ENCODE measurements at regions not wholly inside any gene's neighbourhood (a gene's known extent, or its start where the extent isn't known, plus 50 kb on each side); places are given as distances from the start of the nearest gene placed in this dataset.
"Not testable (repeated sequence)": the region's sequence is repeated elsewhere in the genome, so short reads cannot be mapped to it uniquely, and the experiment has no call there.

DNA sequence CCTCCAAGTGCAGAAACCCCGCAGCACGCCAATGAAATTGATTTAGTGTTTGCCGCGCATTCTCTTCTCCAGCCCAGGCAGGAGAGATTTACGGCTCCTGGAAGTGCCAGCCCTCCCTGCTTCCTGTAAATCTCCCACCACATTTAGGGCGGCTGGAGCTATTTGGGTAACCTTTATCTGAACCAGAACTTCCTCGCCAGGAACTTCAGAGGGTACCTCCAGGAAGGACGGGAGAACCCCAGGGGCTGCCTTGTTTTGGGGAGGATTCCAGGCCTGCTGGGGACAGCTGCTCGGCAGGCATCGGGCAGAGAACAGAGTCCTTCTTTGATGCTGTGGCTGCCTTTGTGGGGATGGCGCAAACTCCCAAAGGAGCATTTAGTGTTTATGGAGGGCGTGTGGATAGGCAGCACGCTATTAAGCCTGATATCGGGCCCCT is 122.0 kb upstream of the MYCN start:
- DNase-seq (ENCODE audit: extremely low read depth, low read depth, low spot score), result no peak

DNA sequence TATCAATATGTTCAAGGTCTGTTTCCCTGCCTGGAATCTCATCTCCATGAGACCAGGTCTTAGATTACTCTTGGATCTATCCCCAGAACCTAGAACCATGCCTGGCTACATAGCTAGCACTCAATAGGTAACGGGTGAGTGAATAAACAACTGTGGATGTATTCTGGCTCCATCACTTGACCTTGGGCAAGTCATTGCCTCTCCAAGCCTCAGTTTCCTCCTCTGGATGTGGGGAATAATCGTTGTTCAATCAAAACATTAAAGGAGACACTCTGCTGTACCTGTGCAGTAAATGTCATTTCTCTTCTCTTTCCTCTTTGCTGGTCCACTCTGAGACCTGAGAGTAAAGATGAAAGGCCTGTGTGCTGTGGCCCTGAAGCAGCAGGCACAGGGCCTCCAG is 121.5 kb upstream of the MYCN start:
- DNase-seq (ENCODE audit: extremely low read depth, low read depth, low spot score), result no peak

DNA sequence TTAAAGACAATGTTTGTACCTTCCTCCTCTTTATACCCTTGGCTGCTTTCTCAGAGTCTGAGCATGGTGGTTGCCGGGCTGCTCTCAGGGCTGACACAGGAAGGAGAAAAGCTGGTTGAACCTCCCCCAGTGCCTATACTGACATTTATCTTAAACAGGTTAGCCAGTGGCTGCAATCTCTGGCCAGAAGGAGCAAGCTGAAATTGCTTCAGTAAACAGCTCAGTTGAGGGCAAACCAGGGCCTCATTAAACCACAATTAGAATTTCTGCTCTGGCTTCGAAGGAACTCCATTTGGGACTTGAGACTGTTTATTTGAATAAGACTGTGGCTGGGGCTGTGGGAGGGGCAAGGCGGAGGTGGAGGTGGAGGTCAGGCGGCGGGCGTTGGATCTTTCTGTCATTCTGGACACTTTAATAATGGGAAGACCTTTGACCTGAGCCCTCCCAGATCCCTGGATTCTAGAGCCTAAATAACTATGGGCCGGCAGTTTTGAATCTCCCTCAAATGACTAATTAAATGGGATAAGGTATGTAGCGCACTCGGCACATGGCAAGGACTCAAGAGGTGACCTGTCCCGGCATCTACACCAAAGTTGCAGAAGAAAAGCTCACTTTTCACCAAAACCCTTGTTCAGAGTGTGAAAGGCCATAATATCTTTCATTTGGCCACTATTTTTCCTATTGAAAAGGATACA is 120.6 kb upstream of the MYCN start:
- no peak for DNase-seq (ENCODE audit: extremely low read depth, low read depth, low spot score)

DNA sequence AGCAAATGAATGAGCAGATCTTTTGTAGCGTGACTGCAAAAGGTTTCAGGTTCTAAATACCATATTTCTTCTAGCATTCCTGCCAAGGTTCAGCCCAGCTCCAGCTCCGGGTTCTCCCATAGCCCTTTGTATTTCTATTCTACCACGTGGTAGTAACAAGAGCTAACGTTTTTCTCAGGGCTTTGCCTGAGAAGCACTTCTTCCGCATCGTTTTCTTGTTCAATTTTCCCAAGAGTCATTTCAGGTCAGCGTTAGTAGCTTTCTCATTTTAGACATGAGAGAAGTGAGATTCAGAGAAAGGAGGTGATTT is 120.1 kb upstream of the MYCN start:
- no peak for DNase-seq (ENCODE audit: extremely low read depth, low read depth, low spot score)

DNA sequence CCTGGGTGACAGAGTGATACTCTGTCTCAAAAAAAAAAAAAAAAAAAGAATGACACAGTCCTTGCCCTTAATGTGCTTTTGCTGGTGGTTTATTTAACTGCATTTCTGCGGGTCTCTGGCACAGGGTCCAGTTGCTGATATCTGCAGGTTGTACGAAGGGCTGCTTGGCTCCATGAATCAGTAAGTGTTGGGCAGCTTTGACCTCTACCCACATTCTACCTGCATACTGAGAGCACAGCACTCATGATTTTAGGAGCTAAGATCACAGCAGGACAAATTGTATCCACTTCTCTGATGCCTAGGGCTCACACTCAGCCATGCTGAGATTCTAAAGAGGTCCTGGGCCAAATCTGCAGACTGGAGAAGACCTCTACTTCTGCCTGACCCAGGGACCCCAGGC is 119.4 kb upstream of the MYCN start:
- no peak for DNase-seq (ENCODE audit: extremely low read depth, low read depth, low spot score)

DNA sequence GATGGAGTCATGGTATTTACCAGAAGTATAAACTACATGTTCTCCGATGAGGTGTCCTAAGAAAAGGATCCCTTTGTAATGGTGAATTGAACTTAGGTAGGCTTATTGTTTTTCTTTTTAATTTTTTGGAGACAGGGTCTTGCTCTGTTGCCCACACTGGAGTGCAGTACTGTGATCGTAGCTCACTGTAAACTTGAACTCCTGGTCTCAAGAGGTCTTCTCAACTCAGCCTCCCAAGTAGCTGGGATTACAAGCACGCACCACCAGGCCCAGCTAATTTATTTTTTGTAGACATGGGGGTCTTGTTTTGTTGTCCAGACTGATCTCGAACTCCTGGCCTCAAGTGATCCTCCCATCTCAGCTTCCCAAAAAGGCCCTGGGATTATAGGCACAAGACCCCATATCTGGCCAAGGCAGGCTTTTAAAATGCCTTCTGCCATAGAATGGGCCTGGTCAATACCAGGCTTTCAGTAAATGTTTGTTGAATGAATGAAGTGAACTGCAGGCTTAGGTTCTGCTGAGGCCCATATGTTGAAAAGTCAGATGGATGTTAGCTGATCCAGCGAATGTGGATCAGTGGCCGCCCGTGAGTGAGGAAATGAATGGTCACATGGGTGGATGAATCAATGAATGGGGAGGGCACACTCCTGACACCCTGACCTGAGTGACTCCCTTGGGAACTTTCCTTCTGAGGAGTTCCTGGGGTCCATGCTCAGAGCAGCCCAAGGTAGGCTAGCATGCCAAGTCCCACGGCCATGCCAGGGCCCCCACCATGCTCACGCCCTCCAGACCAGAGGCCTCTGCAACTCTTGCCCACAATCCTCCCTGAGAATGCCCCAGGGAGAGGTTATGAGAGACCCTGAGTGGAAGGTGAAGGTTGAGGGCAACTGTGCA is 118.0 kb upstream of the MYCN start:
- no peak for DNase-seq (ENCODE audit: extremely low read depth, low read depth, low spot score)

DNA sequence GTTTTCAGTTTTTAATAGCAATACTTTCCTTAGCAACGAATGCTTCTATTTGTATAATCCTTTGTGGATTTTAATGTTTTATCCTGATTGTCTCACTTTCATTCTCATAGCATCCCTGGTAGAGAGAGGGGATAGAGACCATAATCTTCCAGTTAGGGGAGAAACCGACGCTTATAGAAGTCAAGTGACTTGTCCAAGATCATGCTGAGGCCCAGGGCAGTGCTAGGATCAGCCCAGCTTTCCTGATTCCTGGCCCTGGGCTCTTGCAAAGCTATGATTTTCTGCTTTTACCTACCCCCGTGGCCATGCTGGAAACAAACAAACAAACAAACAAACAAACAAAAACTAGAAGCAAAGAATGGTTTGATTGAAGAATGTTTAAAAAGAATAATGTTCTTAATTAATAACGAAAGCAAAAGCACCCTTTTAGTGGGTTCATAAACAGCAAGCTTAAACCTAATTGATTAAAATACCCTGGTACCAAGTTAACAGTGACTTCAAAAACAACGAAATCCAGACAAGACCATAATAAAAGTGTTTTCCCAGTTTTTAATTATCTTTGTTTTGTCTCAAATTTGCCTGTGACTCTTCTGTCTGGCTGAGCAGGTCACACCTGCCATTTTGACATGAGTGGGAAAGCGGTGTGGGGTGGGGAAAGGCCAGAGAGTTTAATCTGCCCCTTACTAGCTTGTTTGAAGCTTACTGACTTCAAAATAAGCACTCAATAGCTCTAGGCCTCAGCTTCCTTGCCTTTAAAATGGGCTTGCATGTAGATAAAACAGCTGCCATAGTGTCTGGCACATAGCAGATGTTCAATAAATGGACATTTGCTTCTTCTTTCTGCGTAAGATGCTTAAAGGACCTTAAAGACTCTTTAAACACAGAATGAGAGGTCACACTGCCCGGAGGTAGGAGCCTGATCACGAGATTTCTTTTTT is 116.6 kb upstream of the MYCN start:
- DNase-seq (ENCODE audit: extremely low read depth, low read depth, low spot score), result no peak

DNA sequence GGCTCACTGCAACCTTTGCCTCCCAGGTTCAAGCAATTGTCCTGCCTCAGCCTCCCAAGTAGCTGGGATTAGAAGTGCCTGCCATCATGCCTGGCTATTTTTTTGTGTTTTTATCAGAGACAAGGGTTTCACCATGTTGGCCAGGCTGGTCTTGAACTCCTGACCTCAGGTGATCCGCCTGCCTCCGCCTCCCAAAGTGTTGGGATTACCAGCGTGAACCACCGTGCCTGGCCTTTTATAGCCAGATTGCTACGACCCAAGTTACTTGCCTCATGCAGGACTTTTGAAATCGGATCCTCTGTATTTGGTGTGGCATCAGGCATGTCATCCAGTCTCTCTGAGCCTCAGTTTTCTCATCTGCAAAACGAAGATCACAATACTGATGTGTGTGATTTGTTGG is 115.9 kb upstream of the MYCN start:
- DNase-seq (ENCODE audit: extremely low read depth, low read depth, low spot score), result not testable (repeated sequence)

DNA sequence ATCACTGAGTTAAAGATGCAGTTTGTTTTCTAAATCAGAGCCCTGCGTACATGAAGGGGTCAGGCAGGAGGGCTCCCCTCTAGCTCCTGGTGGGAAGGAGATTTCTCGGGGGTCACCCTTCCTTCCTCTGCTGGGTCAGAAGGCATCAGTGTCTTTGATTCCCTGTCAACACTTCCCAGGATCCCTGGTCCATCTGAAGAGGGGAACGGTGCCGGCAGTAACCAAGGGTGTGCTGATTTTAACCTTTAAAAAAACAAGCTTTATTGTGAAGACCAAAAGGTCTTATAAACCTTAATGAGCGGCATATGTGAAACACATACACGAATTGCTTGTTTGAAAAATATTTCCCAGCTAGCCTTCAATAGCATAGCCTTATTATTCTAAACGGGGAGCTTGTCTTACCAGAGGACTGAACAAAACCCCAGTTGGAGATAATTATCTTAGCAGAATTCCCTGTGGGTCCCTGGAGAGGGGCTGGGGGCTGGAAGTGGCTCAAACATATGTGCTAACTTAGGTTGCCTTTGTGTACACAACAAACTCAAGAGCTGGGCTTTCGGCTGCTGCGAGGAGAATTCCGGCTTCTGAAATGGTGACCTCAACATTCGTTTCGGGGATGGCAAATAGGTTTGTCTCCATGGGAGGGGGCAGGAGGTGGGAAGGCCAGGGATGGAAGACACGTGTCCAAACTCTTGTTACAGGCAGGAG is 114.9 kb upstream of the MYCN start:
- DNase-seq (ENCODE audit: extremely low read depth, low read depth, low spot score), result no peak

DNA sequence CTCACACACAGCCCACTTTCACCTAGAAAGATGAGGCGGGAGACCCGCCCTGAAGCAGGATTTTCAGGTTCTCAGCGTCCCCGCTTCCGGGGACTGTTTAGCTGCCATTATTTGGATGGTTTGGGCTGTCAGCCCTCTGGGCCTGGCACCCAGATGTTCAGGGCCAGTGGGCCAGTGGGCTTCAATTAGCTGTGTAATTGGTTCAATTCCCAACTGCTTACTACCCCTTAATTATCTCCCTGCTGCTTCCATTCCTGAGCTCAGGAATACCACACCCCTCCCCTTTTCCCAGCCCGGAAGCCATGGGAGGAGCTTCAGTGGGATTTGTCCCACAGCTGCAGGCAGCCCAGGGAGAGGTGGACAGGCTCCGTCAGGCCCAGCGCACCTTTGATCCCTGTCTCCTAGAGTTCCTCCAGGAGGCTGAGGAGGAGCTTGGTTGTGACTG is 114.1 kb upstream of the MYCN start:
- DNase-seq (ENCODE audit: extremely low read depth, low read depth, low spot score), result no peak

DNA sequence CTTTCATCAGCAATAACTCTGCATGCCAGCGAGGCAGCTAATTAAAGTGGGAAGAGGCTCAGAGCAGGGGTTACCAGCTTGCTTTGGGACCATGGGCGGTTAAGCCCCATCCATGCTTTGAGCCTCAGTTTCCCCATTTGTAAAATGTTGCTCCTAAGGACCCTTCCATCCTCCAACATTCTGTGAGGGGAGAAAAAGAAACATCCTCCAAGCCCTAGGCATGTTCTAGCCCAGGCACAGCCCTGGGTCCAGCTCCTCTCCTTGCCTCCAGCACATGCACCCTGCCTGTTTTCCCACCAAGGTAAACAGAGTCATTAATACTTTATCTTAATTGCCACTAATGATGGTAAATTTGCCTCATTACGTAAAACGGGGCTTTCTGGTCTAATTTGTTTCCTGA is 113.3 kb upstream of the MYCN start:
- no peak for DNase-seq (ENCODE audit: extremely low read depth, low read depth, low spot score)

DNA sequence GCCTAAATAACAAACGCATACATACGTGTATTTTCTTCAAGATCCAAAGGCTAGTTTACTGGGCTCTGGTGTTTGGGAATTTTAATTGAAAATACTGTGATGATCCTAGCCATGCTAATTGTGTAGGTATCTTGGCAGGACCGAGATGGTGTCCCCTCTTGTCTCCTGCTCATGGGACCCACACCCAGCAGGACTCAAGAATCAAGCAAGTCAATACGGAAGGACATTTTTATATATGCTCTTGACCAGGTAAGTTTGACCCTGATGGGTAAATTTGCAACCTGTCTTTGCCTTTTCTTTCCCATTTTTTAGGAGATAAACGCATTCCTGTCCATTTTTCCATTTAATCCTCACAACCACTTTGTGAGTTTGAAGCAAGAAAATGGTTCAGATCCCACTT is 111.8 kb upstream of the MYCN start:
- DNase-seq (ENCODE audit: extremely low read depth, low read depth, low spot score), result no peak

DNA sequence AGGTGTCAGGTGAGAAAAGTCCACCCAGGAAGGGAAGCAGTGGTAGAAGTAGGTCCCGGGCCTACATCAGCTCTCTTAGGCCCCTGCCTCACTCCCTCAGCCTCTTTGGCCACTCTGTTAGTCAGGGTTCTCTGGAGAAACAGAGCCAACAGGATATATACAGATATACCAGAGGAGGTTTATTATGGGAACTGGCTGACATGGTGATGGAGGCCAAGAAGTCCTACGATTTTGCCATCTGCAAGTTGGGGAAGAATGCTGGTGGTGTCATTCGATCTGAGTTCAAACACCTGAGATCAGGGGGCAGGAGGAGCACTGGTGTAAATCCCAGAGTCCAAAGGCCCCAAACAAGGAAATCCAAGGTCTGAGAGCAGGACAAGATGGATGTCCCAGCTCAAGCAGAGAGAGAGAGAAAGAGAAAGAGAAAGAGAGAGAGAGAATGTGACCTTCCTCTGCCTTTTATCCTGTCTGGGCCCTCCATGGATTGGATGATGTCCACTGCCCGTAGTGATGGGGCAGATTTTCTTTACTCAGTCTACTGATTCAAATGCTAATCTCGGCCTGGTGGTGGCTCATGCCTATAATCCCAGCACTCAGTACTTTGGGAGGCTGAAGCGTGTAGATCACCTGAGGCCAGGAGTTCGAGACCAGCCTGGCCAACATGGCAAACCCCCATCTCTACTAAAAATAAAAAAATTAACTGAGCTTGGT is 111.1 kb upstream of the MYCN start:
- DNase-seq (ENCODE audit: extremely low read depth, low read depth, low spot score), result no peak

DNA sequence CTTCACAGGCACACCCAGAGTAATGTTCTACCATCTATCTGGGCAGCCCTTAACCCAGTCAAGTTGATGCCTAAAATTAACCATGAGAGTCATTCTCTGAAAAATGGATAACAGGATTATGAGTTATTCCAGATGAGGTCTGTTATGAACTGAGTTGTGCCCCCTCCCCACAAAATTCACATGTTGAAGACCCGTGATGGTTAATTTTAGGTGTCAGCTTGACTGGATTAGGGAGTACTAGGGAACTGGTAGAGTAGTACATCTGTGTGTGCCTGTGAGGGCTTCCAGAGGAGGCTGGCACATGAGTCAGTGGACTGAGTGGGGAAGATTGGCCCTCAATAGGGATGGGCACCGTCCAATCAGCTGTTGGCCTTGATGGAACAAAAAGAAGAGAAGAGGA is 110.4 kb upstream of the MYCN start:
- no peak for DNase-seq (ENCODE audit: extremely low read depth, low read depth, low spot score)

DNA sequence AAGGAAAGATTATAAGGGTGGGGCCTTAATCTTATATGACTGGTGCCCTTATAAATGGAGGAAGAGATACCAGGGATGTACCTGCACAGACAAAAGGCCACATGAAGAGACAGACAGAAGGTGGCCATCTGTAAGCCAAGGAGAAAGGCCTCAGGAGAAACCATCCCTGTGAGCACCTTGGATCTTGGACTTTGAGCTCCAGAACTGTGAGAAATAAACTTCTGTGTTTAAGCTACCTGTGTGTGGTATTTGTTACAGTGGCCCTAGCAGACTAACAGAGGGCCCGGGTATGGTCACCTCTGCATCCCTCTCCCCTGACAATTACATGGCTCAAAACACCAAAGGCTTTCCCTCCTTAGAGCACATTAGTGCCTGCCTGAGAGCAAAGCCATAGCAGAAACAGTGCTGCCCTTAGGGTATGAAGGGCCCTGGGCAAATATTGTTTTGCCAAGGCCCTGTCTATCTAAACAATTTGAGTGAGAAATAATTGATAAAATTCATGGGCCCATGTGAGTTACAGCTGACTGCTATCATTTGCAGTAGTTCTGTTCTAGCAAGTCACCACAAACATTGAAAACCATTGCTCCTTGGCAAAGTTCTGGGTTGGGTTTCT is 109.3 kb upstream of the MYCN start:
- DNase-seq (ENCODE audit: extremely low read depth, low read depth, low spot score), result no peak

DNA sequence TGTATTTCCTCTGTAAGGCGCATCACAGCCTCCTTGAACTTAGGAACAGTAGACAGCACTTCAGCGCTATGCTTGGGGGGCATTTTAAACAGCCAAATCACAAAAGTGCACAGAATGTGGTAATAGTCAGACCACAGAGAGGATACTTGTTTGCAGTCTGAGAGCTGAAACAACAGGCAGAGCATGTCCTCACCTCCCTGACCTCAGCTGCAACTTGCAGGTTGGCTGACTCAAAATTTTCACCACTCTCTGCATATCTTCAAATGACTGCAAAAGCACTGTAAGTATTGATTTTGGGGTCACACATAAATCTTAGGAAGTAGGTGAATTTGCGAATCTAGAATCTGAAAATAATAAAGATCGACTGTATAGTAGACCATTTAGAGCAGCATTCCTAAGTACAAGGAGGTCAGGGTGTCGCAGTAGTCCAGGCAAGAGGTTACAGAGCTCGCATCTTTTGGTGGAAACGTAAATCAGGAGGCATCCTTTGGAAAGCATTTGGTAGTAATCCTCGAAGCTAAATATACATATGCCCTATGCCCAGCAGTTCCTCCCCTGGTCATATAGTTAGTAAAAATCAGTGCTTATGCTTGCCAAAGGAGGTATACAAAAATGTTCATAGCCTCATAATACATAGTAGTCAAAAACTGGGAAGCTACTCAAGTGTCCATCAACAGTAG is 108.2 kb upstream of the MYCN start:
- DNase-seq (ENCODE audit: extremely low read depth, low read depth, low spot score), result no peak

DNA sequence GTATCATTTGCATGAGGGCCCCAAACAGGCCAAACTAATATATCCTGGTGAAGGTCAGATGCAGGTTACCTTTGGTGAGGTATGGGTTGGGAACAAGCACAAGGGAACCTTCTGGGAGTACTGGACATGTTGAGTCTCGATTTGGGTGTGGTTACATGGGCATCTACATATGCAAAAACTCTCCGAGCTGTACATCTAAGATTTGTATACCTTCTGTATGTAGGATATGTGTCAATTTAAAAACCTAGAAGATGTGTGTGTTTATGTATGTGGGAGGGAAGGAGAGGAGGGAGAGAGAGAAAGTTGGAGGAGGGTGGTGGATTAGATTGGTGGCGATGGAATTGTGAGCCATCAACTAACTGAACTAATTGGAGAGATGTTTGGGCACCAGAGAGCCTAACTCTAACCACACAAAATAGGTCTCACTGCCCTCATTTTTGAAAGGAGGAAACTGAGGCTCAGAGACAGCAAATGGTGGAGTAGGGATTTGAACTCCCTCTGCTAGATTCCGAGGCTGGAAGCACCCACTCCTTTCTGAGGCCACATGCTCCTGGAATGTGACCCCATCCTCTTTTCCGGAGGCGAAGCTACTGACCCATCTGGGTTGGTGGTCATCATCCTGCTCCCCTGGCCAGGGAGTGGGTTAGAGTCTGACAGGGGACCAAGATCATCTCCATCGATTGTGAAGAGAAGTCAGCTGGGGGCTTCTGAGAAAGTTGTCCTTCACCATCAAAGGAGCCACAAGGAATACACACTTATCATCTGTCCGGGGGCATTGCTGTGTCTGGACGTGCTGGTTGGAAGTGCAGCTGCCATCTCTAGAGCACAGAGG is 107.3 kb upstream of the MYCN start:
- DNase-seq (ENCODE audit: extremely low read depth, low read depth, low spot score), result no peak

DNA sequence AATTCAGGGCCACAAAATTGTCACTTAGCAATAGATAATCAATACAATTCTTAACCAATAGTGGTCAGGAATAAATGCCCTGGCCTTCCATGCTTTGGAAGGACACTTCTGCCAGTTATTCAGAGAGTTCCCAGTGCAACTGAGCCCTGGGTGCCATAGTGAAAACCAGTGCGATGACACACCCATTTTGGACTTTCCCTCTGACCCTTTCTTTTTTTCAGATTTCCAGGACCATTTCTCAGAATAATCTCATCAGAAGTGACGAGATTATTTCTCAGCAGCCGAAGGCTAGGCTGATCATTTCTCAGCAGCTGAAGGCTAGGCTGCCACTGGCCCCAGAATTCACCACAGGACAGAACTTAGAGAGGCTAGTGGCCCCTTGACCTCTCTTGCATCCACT is 106.6 kb upstream of the MYCN start:
- DNase-seq (ENCODE audit: extremely low read depth, low read depth, low spot score), result no peak
